GM23248 (cell line): ENCODE measurements at regions not wholly inside any gene's neighbourhood (a gene's known extent, or its start where the extent isn't known, plus 50 kb on each side); places are given as distances from the start of the nearest gene placed in this dataset.

Experiments used
- DNase-seq: peaks from one replicate; pipeline ENCODE4 v3.0.0-alpha.2; 2015
- H2AFZ ChIP-seq: fragments of 200-600 bp; sonication (generic); 2 replicates; pipeline ENCODE4 v1.6.1; 2016; ENCODE audit warnings: antibody characterized with exemption
- H3F3A ChIP-seq: fragments of 200-600 bp; sonication (generic); 2 replicates; pipeline ENCODE4 v1.6.1; 2016; ENCODE audit warnings: mild to moderate bottlenecking, antibody characterized with exemption, mixed run types; ENCODE audit not compliant: insufficient read depth
- H3K27ac ChIP-seq: fragments of 200-600 bp; sonication (generic); 2 replicates; pipeline ENCODE4 v1.5.1; 2016; ENCODE audit warnings: mild to moderate bottlenecking
- H3K27me3 ChIP-seq: fragments of 200-600 bp; sonication (generic); replicated peaks from 2 replicates; pipeline ENCODE4 v1.6.1; 2016; ENCODE audit warnings: mild to moderate bottlenecking; ENCODE audit not compliant: insufficient read depth
- H3K36me3 ChIP-seq: fragments of 200-600 bp; sonication (generic); 2 replicates; pipeline ENCODE4 v1.6.1; 2016; ENCODE audit warnings: low read depth, mild to moderate bottlenecking
- H3K4me1 ChIP-seq: fragments of 200-600 bp; sonication (generic); 2 replicates; pipeline ENCODE4 v1.6.1; 2016; ENCODE audit warnings: mild to moderate bottlenecking; ENCODE audit not compliant: insufficient read depth
- H3K4me2 ChIP-seq: fragments of 200-600 bp; sonication (generic); one replicate; pipeline ENCODE4 v1.6.1; 2016; ENCODE audit warnings: mild to moderate bottlenecking; ENCODE audit not compliant: unreplicated experiment
- H3K4me3 ChIP-seq: fragments of 200-600 bp; sonication (generic); 2 replicates; pipeline ENCODE4 v1.5.1; 2016; ENCODE audit warnings: mild to moderate bottlenecking
- H3K79me2 ChIP-seq: fragments of 200-600 bp; sonication (generic); 2 replicates; pipeline ENCODE4 v1.6.1; 2016; ENCODE audit warnings: mild to moderate bottlenecking; ENCODE audit not compliant: insufficient read depth
- H3K9ac ChIP-seq: fragments of 200-600 bp; sonication (generic); 2 replicates; pipeline ENCODE4 v1.6.1; 2016; ENCODE audit warnings: mild to moderate bottlenecking
- H3K9me2 ChIP-seq: fragments of 200-600 bp; sonication (generic); 2 replicates; pipeline ENCODE4 v1.6.1; 2016; ENCODE audit warnings: mixed run types, mild to moderate bottlenecking, moderate library complexity; ENCODE audit not compliant: insufficient read depth
- H3K9me3 ChIP-seq: fragments of 200-600 bp; sonication (generic); one replicate; pipeline ENCODE4 v1.6.1; 2017; ENCODE audit warnings: low read depth
- H4K20me1 ChIP-seq: fragments of 200-600 bp; sonication (generic); 2 replicates; pipeline ENCODE4 v1.6.0; 2016; ENCODE audit not compliant: insufficient read depth
- EZH2 ChIP-seq: fragments of 200-600 bp; sonication (generic); IDR thresholded peaks from 2 replicates; pipeline ENCODE4 v1.6.1; 2018; ENCODE audit warnings: antibody characterized with exemption, mild to moderate bottlenecking; ENCODE audit not compliant: insufficient read depth, poor library complexity, severe bottlenecking
- EZH2phosphoT487 ChIP-seq: fragments of 200-600 bp; sonication (generic); IDR thresholded peaks from 2 replicates; pipeline ENCODE4 v1.6.1; 2018; ENCODE audit warnings: antibody characterized with exemption, moderate library complexity, mild to moderate bottlenecking, low read depth; ENCODE audit not compliant: insufficient read depth
- WGBS, 2 experiments: methylation state at CpG; one replicate each; pipeline ENCODE4 v1.1.6; 2015 to 2017; ENCODE audit warnings: low lambda C conversion rate in 2 of 2, low coverage in 1 of 2; ENCODE audit errors: missing lambda C conversion rate in 2 of 2; 5-methylcytosine and 5-hydroxymethylcytosine counted together
- in situ Hi-C: fragments of 300-500 bp; cut with MboI; formaldehyde crosslinking; loops from 2 replicates; pipeline ENCODE4 v1.15.0; 2020

DNA sequence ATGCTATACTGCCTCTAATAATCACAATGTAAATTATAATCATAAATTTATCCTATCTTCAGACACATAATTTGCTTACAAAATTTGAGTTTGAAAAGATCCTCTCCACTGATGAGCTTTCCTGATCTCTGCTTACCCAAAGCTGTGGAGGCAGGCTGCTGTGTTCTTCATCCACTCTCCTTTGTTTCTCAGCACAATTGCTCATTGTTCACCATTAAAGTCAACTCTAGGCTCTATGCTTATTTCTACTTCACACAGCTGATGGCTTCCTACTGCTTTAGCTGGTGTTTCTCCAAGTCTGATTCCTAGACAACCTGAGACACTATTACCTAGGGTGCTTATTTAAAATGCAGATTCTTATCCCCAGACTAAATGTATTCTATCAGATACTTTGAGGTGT, 319.7 kb downstream of the PCDH18 start:
- no peaks in the 10 kb centered on the region for H3K79me2 ChIP-seq
- no peaks in the 10 kb centered on the region for H3K9me2 ChIP-seq
- H2AFZ ChIP-seq, result no peak overlapping the region
- no peak overlapping the region for H3K9ac ChIP-seq
- no peaks in the 10 kb centered on the region for H3K9me3 ChIP-seq
- H4K20me1 ChIP-seq, result no peaks in the 10 kb centered on the region
- no peak overlapping the region for H3K4me3 ChIP-seq
- H3K27me3 ChIP-seq, result no peaks in the 10 kb centered on the region
- H3F3A ChIP-seq, result peaks cover 7% of the 10 kb centered on the region; the same call in 1 of the 2 replicates
- no peak for DNase-seq
- TF ChIP-seq EZH2phosphoT487, result no peak
- no peak for TF ChIP-seq EZH2
- H3K4me2 ChIP-seq, result no peak overlapping the region
- H3K36me3 ChIP-seq, result no peaks in the 10 kb centered on the region
- in situ Hi-C loops, result no loop called here
- peaks cover 8% of the 10 kb centered on the region; the same call in 1 of the 2 replicates for H3K4me1 ChIP-seq
- no peak overlapping the region for H3K27ac ChIP-seq

DNA sequence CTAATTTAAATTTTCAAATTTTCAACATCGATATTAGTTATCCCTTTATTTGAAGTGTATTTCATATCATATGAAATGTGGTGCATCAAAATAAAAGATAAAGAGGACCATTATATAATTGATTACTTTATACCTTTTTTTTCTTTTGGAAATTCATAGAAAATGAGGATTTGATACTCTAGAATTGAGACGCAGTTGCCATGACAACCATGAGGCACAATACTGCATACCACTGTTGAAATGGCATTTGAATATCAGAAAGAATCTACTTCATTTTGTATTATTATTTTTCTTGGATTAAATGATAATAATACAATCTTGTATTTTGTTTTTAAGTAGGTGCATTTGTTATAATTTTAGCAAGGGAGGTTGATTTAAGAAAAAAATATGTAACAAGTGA, 323.1 kb downstream of the PCDH18 start:
- H3K9ac ChIP-seq, result no peak overlapping the region
- in situ Hi-C loops, result no loop called here
- 98 to 100% methylated on average over 2 of the region's 2 CpGs for whole genome bisulfite sequencing, 2 experiments
- H4K20me1 ChIP-seq, result no peaks in the 10 kb centered on the region
- no peaks in the 10 kb centered on the region for H3K9me2 ChIP-seq
- no peaks in the 10 kb centered on the region for H3K9me3 ChIP-seq
- no peak overlapping the region for H2AFZ ChIP-seq
- H3K36me3 ChIP-seq, result no peaks in the 10 kb centered on the region
- TF ChIP-seq EZH2phosphoT487, result no peak
- TF ChIP-seq EZH2, result no peak
- peaks cover 7% of the 10 kb centered on the region; the same call in 1 of the 2 replicates for H3F3A ChIP-seq
- no peak overlapping the region for H3K27ac ChIP-seq
- H3K79me2 ChIP-seq, result no peaks in the 10 kb centered on the region
- DNase-seq, result no peak
- H3K4me3 ChIP-seq, result no peak overlapping the region
- H3K4me1 ChIP-seq, result peaks cover 8% of the 10 kb centered on the region; the same call in 1 of the 2 replicates
- H3K27me3 ChIP-seq, result no peaks in the 10 kb centered on the region
- no peak overlapping the region for H3K4me2 ChIP-seq

DNA sequence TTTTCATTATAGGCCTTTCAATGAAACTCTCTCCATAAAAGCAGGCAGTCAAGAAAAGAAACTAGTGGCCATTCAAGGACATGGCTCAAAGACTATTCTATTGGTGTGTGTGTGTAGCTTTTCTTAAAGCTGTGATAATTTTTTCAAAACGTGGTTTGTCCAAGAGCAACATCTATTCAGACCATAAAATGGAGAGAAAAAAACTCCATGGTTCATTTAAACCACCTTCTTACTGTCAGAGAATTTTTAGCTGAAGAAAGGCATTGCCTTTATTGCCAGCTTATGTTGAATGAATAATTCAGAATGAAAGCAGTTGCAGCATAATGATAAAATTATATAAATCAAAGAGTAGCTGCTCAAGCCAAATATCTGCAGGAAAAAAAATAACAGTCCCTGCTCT, 325.5 kb downstream of the PCDH18 start:
- no peaks in the 10 kb centered on the region for H4K20me1 ChIP-seq
- H3K4me1 ChIP-seq, result peaks cover 9% of the 10 kb centered on the region
- no peaks in the 10 kb centered on the region for H3K79me2 ChIP-seq
- in situ Hi-C loops, result no loop called here
- 27% methylated on average over 1 of the region's 1 CpG for WGBS, 2 experiments
- no peak for DNase-seq
- H2AFZ ChIP-seq, result no peak overlapping the region; the same call in 1 of the 2 replicates
- H3K9ac ChIP-seq, result no peak overlapping the region
- H3K9me3 ChIP-seq, result no peaks in the 10 kb centered on the region
- H3K27me3 ChIP-seq, result no peaks in the 10 kb centered on the region
- H3K36me3 ChIP-seq, result no peaks in the 10 kb centered on the region
- H3K27ac ChIP-seq, result no peak overlapping the region
- no peak overlapping the region for H3K4me3 ChIP-seq
- no peaks in the 10 kb centered on the region for H3K9me2 ChIP-seq
- TF ChIP-seq EZH2phosphoT487, result no peak
- no peak for TF ChIP-seq EZH2
- no peaks in the 10 kb centered on the region for H3F3A ChIP-seq
- no peak overlapping the region for H3K4me2 ChIP-seq

DNA sequence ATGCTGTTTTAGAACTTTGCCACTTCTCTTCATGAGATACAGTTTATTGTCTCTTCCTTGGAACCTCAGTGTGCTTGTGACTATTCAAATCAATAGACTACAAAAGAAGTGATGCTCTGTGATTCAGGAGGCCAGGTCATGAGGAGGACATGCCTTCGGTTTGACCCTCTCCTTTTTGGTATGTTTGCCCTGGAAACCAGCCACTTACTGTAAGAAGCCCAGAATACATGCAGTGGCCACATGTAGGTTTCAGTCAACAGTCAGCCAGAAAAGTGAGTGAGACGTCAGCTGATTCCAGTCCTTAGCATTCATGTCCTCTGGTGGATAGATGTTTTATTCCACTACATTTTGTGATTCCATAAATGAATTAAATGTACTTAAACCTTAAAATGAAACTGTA, 328.7 kb downstream of the PCDH18 start:
- TF ChIP-seq EZH2phosphoT487, result no peak
- TF ChIP-seq EZH2, result no peak
- Histone ChIP-seq H3K36me3 (no peaks in the 10 kb centered on the region), H3K4me1 (peaks cover 9% of the 10 kb centered on the region), H4K20me1 (no peaks in the 10 kb centered on the region), H3K9me2 (no peaks in the 10 kb centered on the region), H3K9me3 (no peaks in the 10 kb centered on the region), H2AFZ (no peak overlapping the region), H3K4me2 (no peak overlapping the region), H3K9ac (no peak overlapping the region), H3K79me2 (no peaks in the 10 kb centered on the region), H3K4me3 (no peak overlapping the region), H3F3A (no peaks in the 10 kb centered on the region), H3K27me3 (no peaks in the 10 kb centered on the region), H3K27ac (no peak overlapping the region)
- in situ Hi-C loops, result no loop called here
- DNase-seq, result peak; percentile 76
- WGBS, 2 experiments, result 42 to 46% methylated on average over 2 of the region's 2 CpGs

DNA sequence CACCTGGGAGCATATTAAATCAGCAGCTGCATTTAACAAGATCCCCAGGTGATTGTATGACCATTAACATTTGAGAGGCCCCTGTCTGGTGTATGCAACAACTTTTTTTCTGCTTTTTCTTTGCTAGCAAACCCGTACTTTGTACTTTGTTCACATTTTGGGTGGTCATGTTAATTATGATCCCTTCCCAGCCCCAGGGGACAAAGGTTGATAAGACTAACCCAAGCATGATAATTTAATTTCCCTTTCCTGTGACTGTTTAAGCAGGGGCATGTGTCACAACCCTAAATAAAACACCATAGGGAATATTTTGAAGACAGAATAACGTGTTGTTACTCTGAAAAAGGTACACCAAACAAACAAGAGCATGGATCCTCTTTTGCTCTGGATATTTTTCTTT, 332.0 kb downstream of the PCDH18 start:
- Histone ChIP-seq H3K4me2 (no peak overlapping the region), H3K9ac (no peak overlapping the region), H3K4me3 (no peak overlapping the region), H3K4me1 (peaks cover 9% of the 10 kb centered on the region), H3K79me2 (no peaks in the 10 kb centered on the region), H3K36me3 (no peaks in the 10 kb centered on the region), H2AFZ (no peak overlapping the region), H3K27ac (no peak overlapping the region), H3K27me3 (no peaks in the 10 kb centered on the region), H3K9me3 (no peaks in the 10 kb centered on the region), H3K9me2 (no peaks in the 10 kb centered on the region), H4K20me1 (no peaks in the 10 kb centered on the region), H3F3A (no peaks in the 10 kb centered on the region)
- DNase-seq, result no peak
- in situ Hi-C loops, result no loop called here
- TF ChIP-seq EZH2 (no peak), EZH2phosphoT487 (no peak)
- 73 to 74% methylated on average over 2 of the region's 2 CpGs for WGBS, 2 experiments
